ENCODE measurements at regions not wholly inside any gene's neighbourhood (a gene's known extent, or its start where the extent isn't known, plus 50 kb on each side); places are given as distances from the start of the nearest gene placed in this dataset.
"Not testable (repeated sequence)": the region's sequence is repeated elsewhere in the genome, so short reads cannot be mapped to it uniquely, and the experiment has no call there.

- Histone ChIP-seq H3K9me3 (no peaks in the 10 kb centered on the region), H3K4me1 (no peaks in the 10 kb centered on the region), H3K27me3 (no peaks in the 10 kb centered on the region), H3K27ac (no peak overlapping the region), H3K4me3 (no peak overlapping the region), H3K36me3 (no peaks in the 10 kb centered on the region)
- TF ChIP-seq, protein P1, sequence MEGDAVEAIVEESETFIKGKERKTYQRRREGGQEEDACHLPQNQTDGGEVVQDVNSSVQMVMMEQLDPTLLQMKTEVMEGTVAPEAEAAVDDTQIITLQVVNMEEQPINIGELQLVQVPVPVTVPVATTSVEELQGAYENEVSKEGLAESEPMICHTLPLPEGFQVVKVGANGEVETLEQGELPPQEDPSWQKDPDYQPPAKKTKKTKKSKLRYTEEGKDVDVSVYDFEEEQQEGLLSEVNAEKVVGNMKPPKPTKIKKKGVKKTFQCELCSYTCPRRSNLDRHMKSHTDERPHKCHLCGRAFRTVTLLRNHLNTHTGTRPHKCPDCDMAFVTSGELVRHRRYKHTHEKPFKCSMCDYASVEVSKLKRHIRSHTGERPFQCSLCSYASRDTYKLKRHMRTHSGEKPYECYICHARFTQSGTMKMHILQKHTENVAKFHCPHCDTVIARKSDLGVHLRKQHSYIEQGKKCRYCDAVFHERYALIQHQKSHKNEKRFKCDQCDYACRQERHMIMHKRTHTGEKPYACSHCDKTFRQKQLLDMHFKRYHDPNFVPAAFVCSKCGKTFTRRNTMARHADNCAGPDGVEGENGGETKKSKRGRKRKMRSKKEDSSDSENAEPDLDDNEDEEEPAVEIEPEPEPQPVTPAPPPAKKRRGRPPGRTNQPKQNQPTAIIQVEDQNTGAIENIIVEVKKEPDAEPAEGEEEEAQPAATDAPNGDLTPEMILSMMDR (IDR thresholded peaks at IDR 0.05) = no peak
- no peak for TF ChIP-seq EP300 (IDR thresholded peaks at IDR 0.05)
- no peak for TF ChIP-seq POLR2AphosphoS5 (IDR thresholded peaks at IDR 0.05)
- no peak for TF ChIP-seq POLR2A (IDR thresholded peaks at IDR 0.05)
- DNase-seq = no peak
- WGBS, 2 donors = 85 to 87% methylated on average over 7 to 9 of the region's 9 CpGs
- ATAC-seq (ENCODE audit: low FRiP score in 2 of 2) = no peak
These were observed 189.3 kb downstream of the ANKRD30B start for GRCh38 chr18:14937271-14937670.

GRCh38 chr18:14939141-14939540 lies 191.2 kb downstream of the ANKRD30B start:
- Histone ChIP-seq H3K27ac (no peak overlapping the region), H3K9me3 (no peaks in the 10 kb centered on the region), H3K36me3 (no peaks in the 10 kb centered on the region), H3K4me1 (no peaks in the 10 kb centered on the region), H3K4me3 (no peak overlapping the region), H3K27me3 (no peaks in the 10 kb centered on the region)
- no peak for ATAC-seq (ENCODE audit: low FRiP score in 2 of 2)
- TF ChIP-seq POLR2A (IDR thresholded peaks at IDR 0.05) = no peak
- TF ChIP-seq, protein P1 (IDR thresholded peaks at IDR 0.05) = no peak
- TF ChIP-seq EP300 (IDR thresholded peaks at IDR 0.05) = no peak
- no peak for TF ChIP-seq POLR2AphosphoS5 (IDR thresholded peaks at IDR 0.05)
- no peak for DNase-seq

GRCh38 chr18:14940106-14940505 lies 192.1 kb downstream of the ANKRD30B start:
- H3K36me3 ChIP-seq; H3K4me1 ChIP-seq; H3K9me3 ChIP-seq; DNase-seq; H3K27me3 ChIP-seq; H3K4me3 ChIP-seq; H3K27ac ChIP-seq; ATAC-seq (ENCODE audit: low FRiP score in 2 of 2): not testable (repeated sequence)
- 63 to 80% methylated on average over 6 of the region's 6 CpGs for WGBS, 2 donors

GRCh38 chr18:14940735-14941134 lies 192.8 kb downstream of the ANKRD30B start:
- DNase-seq (no peak), ATAC-seq (ENCODE audit: low FRiP score in 2 of 2) (no peak)
- Histone ChIP-seq H3K4me1 (no peaks in the 10 kb centered on the region), H3K4me3 (no peak overlapping the region), H3K27ac (no peak overlapping the region), H3K36me3 (no peaks in the 10 kb centered on the region), H3K27me3 (no peaks in the 10 kb centered on the region), H3K9me3 (no peaks in the 10 kb centered on the region)
- no peak for TF ChIP-seq POLR2AphosphoS5 (IDR thresholded peaks at IDR 0.05)
- TF ChIP-seq POLR2A (IDR thresholded peaks at IDR 0.05) = no peak
- TF ChIP-seq, protein P1 (IDR thresholded peaks at IDR 0.05) = no peak
- TF ChIP-seq EP300 (IDR thresholded peaks at IDR 0.05) = no peak
- 53 to 55% methylated on average over 2 of the region's 2 CpGs for WGBS, 2 donors

- Histone ChIP-seq H3K36me3 (no peaks in the 10 kb centered on the region), H3K9me3 (no peaks in the 10 kb centered on the region), H3K27me3 (no peaks in the 10 kb centered on the region), H3K27ac (no peak overlapping the region), H3K4me3 (no peak overlapping the region), H3K4me1 (no peaks in the 10 kb centered on the region)
- DNase-seq = no peak
- 65 to 79% methylated on average over 2 to 5 of the region's 5 CpGs for WGBS, 2 donors
- TF ChIP-seq, protein P1 (IDR thresholded peaks at IDR 0.05) = no peak
- no peak for TF ChIP-seq EP300 (IDR thresholded peaks at IDR 0.05)
- no peak for ATAC-seq (ENCODE audit: low FRiP score in 2 of 2)
These were observed 193.3 kb downstream of the ANKRD30B start for GRCh38 chr18:14941256-14941655.
